ENCODE measurements at regions not wholly inside any gene's neighbourhood (a gene's known extent, or its start where the extent isn't known, plus 50 kb on each side); places are given as distances from the start of the nearest gene placed in this dataset.

DNA sequence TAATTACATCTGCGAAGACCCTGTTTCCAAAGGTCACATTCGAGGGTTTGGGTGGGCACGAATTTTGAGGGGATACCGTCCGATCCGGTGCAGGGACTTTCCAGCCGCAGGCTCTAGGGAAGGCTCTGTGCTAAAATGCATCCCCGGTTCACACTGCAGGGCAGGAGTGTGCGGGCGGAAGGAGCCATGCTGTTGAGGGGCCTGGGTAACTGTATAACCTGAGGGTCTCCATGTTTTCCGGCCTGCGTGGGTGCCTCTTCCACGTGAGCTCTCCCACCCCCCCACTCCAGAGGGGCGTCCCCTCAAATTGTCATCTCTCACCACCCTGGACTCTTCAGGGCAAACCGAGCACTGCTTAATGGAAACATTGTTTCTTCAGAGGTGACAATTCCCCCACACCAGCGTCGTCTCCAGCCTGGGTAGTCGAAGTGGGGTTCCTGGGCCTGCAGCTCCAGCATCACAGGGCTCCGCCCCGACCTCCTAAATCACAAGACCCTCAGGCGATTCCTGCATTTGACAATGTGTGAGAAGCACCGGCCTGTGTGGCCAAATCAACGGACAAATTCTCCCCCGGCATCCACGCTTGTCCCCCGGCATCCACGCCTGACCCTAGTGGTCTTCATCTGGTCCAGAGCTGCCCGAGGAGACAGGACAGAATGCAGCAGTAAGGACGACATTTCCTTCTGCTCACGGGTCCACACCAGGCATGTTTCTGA, 51.2 kb downstream of the FOXL3 start:
- DNase-seq = no peak

DNA sequence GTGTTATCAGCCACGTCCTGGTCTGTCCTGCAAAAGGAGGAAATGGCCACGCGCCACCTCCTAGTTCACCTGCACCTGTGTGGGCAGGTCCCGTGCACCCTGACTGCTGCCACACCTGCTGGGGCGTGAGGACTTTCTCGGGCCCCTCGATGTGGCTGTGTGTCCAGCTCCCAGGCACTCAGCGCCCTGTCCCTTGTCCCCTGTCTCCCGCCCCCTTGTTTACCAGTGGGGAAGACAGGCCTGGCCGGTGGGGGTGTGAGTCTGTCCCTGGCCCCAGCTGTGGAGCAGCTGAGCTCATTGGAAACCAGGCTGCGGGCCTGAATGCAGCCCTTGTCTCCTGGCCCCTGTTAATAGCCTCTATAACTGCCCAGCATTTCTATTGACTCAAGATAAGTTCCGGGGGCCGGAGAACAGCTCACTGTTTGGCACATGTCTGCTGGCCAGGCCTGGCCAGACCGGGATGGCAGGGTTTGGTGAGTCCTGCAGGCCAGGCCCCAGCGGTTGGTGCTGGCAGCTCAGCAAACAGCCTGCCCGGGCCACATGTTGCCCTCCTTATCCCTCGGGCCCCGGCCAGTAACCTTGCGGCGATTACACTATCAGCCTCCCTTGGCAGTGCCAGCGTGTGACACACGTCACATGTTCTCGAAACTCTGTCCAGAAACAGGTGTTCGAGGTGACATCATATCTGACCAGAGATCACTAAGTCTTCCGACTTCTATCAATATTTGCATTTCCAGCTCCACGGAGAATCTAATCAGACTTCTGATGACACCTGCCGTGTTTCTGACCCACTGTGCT, 52.1 kb downstream of the FOXL3 start:
- no peak for DNase-seq

DNA sequence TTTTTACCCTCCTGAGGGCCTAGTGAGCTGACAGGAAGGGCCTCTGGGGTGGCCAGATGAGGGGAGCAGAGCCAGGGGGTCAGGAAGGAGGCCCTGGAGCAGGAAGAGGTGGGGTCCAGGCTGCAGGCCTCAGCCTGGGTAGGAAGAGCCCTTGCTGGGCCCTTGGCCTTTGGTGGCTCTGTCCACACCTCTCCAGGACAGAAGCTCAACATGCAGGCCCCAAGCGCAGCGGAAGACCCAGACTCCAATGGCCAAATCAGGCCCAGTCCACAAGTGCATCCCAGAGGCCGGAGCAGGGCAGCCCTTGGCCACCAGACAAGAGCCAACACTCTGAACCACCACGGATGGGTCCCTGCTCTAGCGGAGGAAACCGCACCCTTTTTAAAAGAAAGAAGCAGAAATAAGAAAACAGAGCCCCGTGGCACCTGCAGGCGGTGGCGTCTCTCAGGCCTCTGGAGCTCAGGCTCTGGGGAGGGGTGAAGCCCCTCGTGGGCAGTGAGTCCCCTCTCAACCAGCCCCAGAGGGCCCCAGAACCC, 52.8 kb downstream of the FOXL3 start:
- no peak for DNase-seq

DNA sequence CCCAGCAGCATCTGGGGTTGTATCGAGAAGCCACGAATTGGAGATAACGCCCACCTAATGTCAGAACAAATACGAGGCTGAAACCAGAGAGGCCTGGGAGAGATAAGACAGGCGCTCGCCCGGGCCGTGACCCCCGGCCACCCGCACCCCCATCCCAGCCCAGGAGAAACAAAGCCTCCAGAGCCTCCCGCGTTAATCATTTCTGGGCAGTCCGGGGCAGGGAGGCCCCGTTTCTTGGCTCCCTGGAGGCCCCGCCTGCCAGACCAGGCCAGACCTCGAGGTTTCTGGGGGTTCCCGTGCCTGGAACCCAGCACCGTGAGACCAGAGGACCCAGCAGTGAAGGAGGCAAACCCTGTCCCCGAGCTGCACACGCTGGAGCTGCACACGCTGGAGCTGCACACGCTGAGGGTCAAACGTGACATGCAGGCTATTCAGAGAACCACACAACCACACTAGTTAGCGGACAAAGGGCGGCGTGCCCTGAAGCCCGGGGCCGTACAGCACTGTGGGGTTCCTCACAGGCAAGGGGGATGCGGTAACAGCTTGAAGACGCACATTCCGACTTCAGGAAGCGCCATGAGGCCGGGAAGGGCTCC, 53.4 kb downstream of the FOXL3 start:
- peak; percentile 2 for DNase-seq

DNA sequence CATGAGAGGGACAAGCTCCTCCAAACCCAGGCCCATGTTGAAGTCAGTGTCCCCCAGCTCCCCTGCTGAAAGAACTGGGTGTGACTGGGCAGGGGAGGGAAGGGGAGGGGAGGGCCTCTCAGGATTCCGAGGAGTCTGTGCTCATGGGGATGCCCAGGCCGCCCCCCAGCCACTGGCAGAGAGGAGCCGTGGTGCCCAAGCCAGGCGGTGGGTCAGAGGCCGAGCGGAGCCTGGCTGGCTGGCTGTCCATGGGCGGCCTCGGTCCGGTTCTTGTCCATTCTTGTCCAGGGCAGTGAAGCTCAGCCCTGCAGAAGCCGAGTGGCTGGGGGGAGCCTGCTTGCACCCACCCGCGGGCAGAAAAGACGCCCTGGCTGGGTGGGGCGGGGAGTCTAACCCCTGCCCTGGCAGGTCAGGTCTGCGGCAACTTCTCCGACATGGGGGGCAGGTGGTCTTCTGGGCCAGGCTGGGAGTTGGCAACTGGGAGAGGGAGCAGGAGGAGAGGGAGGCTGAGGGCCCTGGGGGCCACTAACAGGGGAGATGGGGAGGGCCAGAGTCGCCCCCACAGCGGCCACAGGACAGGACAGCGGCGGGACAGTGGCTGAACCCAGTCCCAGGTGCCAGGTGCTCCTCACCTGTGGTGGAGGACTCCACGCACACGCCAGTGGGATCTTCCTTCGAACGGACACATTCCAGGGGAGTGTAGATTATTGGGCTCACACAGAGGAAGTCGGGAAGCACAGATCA, 54.1 kb downstream of the FOXL3 start:
- DNase-seq = no peak

DNA sequence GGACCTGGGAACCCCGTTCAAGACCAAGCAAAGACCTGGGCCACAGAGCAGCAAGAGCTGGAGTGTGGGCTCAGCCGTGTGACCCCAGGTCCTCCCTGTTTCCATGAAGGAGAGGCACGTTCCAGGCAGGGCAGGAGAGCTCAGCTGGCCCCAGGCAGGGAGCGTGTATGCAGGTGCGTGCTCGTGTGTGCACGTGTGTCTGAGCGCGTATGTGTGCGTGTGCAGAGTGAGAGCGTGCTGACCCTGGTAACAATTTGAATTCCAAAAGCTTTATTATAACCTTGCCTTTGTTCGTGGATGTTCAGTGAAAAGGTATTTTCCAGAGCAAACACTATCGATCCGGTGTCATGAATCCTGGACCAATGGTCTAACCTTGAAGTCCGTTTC, 54.6 kb downstream of the FOXL3 start:
- no peak for DNase-seq

DNA sequence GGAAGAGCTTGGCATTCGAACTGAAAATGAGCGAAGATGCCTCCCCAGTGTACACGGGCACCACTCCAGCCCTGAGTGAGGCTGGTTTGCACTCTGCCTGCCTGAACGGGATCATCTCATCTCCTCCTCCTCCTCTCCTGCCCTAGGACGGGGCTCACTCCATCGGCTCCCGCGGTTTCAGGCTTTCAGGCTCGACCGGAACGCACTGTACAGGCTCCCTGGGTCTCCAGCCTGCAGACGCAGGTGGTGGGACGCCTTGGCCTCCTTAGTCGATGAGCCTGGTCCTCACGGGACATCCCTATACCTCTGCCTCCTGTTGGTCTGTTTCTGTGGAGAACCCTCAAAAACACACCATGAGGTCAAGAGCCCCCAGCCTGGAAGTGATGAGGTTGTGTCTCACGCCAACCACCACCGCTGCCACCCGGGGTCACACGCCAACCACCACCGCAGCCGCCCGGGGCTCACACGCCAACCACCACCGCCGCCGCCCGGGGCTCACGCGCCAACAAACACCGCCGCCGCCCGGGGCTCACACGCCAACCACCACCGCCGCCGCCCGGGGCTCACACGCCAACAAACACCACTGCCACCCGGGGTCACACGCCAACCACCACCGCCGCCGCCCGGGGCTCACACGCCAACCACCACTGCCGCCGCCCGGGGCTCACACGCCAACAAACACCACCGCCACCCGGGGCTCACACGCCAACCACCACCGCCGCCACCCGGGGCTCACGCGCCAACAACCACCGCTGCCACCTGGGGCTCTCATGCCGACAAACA, 56.3 kb downstream of the FOXL3 start:
- DNase-seq = no peak

DNA sequence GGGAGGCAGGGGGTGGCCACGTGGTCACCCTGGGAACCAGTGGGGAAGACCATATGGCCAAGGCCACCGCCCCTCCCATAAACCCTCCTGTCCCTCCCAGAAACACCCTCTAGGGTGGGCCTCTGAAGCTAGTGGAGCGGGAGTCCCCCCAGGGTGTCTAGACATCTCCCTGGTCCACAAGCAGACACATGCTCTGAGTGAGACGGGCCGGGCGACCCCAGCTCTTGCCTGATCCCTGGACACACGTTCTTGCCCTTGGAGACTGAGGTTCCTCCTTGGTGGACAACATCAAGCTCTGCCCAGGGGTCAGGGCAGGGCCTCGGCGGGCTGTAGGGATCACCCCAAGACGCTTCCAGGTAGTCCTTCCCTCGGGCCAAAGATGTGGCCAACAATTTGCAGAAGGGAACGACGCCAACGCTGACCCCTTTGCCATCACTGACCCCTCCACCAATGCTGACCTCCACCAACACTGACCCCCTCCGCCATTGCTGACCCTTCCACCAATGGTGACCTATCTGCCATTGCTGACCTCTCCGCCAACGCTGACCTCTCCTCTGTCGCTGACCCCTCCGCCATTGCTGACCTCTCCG, 57.1 kb downstream of the FOXL3 start:
- no peak for DNase-seq

DNA sequence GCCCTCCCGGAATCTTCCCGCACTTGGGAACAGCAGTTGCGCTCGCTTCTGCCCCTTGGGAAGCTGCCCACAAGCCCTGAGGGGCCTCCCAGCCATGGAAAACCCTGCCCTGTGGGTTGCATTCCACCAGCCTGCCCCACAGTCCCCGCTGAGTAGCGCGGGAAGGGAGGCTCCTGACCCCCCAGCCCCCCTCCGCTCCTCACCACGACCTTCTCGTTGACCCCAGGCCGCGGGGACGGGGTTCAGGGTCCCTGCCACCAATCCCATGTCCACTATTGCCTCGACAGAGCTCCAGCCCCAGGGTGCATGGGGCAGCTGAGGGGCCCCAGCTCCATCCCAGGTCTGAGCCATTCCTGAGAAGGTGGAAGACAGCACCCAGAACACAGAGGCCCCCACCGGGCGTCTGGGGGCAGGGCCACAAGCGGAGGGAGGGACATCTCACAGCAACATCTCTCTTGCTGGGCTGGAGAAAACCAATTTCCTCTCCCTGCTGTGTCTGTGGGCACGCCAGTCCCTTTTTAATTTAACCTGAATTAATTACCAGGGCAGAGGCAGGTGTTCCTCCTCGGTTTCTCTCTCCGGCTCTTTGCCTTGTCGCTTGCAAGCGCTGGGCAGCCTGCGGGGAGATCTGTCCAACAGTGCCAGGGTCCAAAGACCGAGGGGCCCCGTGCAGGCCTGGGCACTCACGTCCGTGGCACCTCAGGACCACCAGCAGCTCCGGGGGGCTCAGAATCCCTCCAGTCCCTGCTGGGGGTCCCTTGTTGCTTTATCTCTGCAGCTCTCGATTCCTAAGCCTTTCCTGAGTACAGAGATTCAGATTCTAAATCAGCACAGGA, 57.9 kb downstream of the FOXL3 start:
- DNase-seq = no peak

DNA sequence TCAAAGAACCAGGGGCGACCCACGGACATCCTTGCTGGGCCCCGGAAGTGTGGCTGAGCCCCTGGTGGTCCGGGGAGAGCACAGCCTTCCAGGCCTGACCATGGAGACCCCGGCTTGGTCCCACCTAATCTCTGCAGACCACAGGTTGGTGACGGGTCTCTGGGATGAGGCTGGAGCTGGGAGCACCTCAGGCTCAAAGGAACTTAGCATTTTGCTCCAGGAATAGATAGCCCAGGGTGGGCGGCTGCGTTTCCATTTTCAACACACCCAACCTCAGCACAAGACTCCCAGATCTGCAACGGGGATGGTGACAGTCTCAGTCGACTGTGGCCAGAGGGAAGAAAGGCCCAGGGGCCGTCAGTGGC, 58.5 kb downstream of the FOXL3 start:
- no peak for DNase-seq

DNA sequence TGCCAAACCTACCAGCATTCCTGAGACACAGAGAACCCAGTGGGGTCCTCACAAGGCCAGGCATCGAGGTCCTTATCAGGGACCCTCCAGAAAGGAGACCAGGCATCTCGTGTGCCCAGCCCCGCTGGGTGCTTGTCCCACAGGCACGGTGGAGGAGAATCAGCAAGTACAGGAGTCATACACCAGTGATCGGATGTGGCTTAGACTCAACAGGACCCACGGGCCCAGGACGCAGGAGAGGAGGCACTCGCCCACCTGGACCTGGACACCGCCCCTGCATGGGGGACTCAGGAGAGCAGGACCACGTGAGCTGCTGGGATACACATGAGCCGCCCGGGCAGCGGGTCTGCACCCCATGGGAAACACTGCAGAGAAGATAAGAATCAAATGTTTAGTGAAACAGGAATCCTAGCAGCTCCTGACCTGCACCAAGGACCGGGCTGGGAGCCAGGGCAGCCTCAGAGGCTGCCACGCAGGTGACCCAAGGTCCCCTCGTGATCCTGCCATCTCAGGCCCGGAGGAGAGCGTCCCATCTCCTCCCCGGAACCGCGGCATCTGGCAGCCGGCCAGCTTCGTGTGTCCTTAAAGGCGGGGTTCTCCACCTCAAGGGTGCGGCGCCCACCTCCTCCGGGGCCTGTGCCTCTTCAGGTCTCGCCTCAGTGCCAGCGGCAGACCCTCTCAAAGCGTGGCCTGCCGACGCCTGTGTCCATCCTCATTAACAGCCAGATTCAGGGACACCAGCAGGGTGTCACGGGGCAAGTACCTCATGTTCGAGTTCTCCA, 59.2 kb downstream of the FOXL3 start:
- DNase-seq = no peak

DNA sequence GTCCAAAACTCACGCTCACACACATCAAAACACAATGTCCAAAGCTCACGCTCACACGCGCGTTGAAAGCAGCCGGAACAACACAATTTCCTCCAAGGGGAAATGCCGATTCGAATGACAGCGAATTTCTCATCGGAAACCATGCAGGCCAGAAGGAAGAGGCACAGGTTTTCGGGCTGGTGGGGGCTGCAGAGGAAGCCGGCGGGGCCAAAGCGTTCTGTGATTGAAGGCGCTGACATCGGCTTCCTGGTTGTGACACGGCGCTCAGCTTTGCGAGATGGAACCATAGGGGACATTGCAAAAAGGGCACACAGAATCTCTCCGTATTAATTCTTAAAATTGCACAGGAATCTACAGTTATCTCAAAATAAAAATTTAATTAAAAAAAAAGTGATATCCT, 61.3 kb downstream of the FOXL3 start:
- no peak for DNase-seq

DNA sequence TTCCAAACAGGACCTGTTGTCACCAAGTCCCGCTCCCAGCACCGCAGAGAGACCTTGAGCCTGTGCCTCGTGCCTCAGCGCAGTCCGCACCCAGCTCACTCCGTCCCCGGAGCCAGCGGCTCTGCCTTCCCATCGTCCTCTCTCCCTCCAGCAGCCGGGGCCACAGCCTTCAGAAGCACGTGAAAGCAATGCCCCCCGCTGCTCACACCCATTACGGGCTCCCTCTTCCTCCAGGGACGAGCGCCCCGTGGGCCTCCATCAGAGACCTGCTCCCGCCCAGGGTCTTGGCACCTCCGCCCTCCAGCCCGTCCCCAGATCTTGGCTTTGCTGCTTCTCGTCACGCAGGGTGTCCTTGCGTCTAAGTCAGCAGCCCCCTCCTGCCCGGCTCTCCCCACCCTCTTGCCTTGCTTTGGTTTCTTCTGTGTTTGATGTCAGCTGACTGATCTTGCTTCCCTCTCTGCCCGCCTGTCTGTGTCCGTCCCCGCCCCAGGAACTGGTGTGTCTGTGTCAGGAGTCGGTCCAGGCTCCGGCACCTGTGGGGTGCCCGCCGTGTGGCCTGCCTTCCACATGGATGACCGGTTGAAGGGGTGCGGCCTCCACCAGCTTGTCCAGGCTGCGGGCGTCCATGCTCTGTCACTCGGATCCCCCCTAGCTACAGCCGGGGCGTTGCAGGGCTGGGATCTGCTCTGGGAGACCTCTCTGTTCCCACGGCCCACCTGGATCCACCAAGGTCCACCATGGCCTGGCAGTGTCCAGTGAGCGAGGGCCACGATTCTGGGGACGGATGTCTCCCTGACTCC, 61.9 kb downstream of the FOXL3 start:
- no peak for DNase-seq

DNA sequence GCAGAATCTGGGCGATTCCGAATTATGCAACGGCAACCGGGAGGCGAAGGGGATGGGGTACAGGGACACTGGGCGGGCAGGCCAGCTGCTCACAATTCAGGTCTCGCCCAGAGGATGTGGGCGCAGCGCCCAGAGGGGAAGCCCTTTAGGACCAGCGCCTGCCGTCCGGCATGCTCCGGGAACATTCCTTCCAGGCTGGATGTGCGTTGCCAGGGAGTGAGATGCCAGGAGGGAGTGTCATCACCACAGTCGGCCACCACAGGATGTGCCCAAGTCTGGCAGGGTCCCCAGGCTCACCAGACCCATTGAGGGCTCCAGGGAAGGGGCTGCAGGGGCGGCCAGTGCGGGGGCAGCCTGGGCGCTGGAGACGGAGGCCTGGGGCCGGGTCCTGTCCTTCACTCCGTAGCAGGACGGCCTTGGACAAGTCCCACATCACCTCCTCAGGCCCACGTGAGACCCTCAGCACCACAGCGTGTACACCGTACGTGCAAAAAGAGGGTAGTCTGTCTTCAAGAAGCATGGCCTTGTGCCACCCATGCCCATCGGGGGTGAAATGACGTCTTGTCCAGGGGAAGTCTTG, 63.9 kb downstream of the FOXL3 start:
- DNase-seq = no peak

DNA sequence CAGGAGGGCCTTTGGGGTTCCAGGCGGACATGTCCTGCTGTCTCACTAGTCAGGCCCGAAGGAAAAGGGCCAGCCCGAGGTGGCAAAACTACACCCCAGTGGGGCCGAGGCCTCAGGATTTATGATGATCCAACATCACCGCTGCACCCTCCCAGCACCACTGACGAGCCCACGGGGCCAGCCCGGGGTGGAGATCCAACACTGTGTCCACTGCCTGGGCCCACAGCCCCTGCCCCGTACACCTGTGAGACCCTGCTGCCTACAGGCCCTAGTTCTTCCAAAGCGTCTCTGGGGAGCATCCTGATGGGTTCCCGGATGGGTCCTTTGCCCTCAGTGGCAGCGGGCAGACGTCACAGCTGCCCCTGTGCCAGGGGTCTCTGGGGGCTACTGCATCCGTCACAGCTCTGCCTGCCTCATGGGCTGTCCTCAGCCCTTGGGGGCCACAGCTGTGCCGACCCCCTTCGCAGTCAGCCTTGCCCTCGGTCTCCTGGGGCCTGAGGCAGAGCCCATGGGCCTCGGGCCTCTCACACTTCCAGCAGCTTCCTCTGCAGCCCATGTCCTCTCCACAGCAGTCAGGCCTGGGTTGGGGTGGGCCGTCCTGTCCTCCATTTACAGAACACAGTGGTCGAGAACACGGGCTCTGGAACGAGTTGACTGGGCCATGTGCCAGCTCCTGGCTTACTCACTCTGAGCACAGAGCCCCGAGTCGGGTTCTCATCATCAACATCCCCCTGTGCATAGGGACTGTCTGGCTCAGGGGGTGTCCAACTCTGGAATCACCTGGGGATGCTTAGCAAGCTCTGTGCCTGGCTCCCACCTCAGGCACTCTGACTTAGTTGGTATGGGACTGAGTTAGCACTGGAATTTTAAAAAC, 64.9 kb downstream of the FOXL3 start:
- DNase-seq = no peak

DNA sequence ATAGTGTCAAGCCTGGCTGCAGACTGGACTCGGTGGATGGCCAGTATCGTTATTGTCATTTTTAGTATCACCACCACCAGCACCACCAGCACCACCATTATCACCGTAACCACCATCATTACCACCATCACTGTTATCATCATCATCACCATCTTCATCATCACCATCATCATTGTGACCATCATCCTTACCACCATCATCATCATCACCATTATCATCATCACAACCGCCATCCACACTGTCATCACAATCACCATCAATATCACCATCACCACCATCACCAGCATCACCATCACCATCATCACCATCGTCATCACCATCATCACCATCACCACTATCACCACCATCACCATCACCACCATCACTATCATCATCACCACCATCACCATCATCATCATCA, 65.6 kb downstream of the FOXL3 start:
- no peak for DNase-seq

DNA sequence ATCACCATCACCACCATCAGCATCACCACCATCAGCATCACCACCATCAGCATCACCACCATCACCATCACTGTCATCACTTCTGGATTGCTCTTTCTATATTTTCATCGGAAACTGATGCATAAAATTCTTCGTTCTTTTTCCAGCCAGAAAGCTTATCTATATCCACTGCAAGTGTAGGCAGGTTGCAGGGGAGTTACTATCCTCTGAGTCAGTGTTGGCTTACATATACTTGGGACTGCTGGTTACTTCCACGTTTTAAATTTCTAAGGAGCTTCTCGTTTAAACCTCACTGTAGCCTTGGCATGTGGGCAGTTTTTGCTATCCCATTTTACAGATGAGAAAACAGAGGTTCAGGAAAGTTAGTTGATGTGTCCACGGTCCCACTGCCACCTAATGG, 66.1 kb downstream of the FOXL3 start:
- no peak for DNase-seq
